HG02884 (cell line): ENCODE measurements at regions not wholly inside any gene's neighbourhood (a gene's known extent, or its start where the extent isn't known, plus 50 kb on each side); places are given as distances from the start of the nearest gene placed in this dataset.

Source experiments
- ATAC-seq: cut with Tn5 transposase; IDR thresholded peaks from one replicate; pipeline ENCODE4 v1.9.1; 2021; ENCODE audit warnings: mild to moderate bottlenecking, moderate library complexity; ENCODE audit not compliant: unreplicated experiment

GRCh38 chr5:148708854-148709253 lies 54.5 kb upstream of the HTR4 start:
- ATAC-seq: no peak

GRCh38 chr5:148711961-148712360 lies 57.6 kb upstream of the HTR4 start:
- no peak for ATAC-seq

- ATAC-seq: no peak
These were observed 59.6 kb upstream of the HTR4 start for GRCh38 chr5:148713735-148714508.

GRCh38 chr5:148716716-148717115 lies 62.4 kb upstream of the HTR4 start:
- no peak for ATAC-seq

- ATAC-seq: no peak
These were observed 63.3 kb upstream of the HTR4 start for GRCh38 chr5:148717668-148718067.

GRCh38 chr5:148719605-148720004 lies 65.3 kb upstream of the HTR4 start:
- no peak for ATAC-seq

- no peak for ATAC-seq
These were observed 65.9 kb upstream of the HTR4 start for GRCh38 chr5:148720257-148720656.

GRCh38 chr5:148723143-148723542 lies 68.8 kb upstream of the HTR4 start:
- no peak for ATAC-seq

- ATAC-seq: no peak
These were observed 71.3 kb upstream of the HTR4 start for GRCh38 chr5:148725675-148726074.

GRCh38 chr5:148729182-148729581 lies 74.9 kb upstream of the HTR4 start:
- no peak for ATAC-seq

- no peak for ATAC-seq
These were observed 75.9 kb upstream of the HTR4 start for GRCh38 chr5:148730270-148730669.

GRCh38 chr5:148730942-148731898 lies 76.9 kb upstream of the HTR4 start:
- peak; percentile 98 for ATAC-seq

GRCh38 chr5:148732692-148733091 lies 78.4 kb upstream of the HTR4 start:
- ATAC-seq: no peak

- no peak for ATAC-seq
These were observed 79.5 kb upstream of the HTR4 start for GRCh38 chr5:148733601-148734438.

GRCh38 chr5:148734518-148734917 lies 80.2 kb upstream of the HTR4 start:
- ATAC-seq: no peak

GRCh38 chr5:148735301-148735835 lies 81.0 kb upstream of the HTR4 start:
- ATAC-seq: no peak

GRCh38 chr5:148739023-148739422 lies 84.7 kb upstream of the HTR4 start:
- ATAC-seq: no peak

GRCh38 chr5:148739524-148739923 lies 85.2 kb upstream of the HTR4 start:
- no peak for ATAC-seq

GRCh38 chr5:148740079-148740858 lies 85.9 kb upstream of the HTR4 start:
- no peak for ATAC-seq
